GM18868 (cell line): ENCODE measurements at regions not wholly inside any gene's neighbourhood (a gene's known extent, or its start where the extent isn't known, plus 50 kb on each side); places are given as distances from the start of the nearest gene placed in this dataset.
"Not testable (repeated sequence)": the region's sequence is repeated elsewhere in the genome, so short reads cannot be mapped to it uniquely, and the experiment has no call there.

Experiments used
- ATAC-seq: cut with Tn5 transposase; IDR thresholded peaks from one replicate; pipeline ENCODE4 v1.9.1; 2021; ENCODE audit warnings: mild to moderate bottlenecking, moderate library complexity; ENCODE audit not compliant: unreplicated experiment

DNA sequence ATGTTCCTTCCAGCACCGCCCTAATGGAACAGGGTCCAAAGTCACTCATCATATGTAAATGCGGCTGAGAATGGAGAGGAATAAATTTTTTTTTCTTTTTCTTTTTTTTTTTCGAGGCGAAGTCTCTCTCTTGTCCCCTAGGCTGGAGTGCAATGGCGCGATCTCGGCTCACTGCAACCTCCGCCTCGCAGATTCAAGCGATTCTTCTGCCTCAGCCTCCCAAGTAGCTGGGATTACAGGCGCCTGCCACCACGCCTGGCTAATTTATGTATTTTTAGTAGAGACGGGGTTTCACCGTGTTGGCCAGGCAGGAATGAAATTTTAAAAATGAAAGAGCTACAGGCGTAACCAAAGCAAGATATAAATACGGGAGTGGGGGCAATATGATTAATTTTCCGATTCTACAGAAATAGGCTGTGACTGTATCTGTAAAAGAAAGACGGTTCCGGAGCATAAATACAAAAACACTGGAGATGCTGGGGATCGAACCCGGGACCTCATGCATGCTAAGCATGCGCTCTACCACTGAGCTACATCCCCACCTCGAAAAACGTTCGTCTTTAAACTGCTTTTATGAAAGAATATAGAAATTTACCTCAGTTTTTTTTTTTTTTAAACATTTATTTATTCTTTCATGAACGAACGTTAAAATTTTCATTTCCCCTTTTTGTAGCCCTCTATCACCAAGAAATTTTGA, 132.2 kb downstream of the GPX5 start:
- peak; percentile 78 for ATAC-seq

DNA sequence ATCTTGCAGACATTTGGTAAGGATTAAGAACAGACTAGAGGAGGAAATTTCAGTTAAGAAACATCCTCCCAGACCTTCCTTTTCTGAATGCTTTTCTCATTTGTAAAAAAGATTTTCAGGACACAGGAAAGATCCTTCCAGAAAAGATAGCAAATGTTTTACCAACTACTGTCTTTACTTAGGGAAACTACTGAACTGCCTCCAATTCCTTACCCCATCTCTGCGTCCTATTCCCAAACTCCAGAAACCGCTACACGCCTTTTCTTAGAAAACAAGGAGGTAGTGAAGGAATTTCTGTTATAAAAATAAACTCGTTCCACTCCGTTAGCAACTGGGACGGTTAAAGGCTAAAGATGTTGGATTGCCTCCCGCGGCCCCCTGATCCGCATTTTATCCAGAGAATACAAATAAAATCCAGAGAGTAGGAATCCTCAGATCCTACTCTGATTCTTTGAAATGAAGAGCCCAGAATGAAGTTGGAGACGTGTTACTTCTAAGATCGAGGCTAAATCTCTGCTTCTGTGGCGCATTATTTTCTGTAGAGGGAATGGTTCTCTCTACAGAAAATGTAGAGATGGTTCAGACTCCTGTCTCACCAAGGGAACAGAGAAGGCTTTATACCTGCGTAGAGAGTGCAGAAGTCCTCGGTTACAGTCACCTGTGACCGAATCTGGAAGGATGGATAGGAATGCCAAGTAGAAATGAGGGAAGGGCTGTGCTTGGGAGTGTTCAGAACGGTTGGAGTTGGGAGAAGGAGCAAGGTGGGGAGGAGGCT, 133.0 kb downstream of the GPX5 start:
- ATAC-seq = no peak

GRCh38 chr6:28659250-28659566, 133.5 kb downstream of the GPX5 start:
- no peak for ATAC-seq

DNA sequence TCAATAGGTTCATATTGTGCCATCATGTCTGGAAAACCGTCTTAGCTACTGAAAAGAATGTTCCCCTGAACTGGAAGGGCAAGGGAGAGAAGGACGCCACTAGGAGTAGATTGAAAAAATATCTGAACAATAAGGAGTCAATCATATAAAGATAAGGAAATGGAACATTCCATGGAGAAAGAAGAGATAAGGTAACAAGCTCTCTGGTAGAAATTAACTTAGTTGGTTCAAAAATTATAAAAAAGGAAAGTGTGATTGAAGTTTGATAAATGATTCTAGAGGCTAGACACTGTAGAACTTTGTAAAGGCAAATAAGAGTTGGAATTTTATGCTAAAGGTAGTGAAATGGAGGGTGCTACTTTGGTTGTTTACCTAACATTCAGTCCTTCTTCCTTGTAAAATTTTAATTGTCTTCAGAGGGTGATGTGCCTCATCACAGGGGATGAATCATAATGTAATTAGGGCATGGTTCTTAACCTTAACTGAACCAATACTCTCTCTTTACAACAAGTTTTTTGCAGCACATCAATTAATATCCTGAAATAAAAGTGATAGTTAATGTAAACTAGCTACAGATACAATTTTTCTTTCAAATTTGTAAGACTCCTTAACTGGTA, 135.5 kb downstream of the GPX5 start:
- ATAC-seq = no peak

DNA sequence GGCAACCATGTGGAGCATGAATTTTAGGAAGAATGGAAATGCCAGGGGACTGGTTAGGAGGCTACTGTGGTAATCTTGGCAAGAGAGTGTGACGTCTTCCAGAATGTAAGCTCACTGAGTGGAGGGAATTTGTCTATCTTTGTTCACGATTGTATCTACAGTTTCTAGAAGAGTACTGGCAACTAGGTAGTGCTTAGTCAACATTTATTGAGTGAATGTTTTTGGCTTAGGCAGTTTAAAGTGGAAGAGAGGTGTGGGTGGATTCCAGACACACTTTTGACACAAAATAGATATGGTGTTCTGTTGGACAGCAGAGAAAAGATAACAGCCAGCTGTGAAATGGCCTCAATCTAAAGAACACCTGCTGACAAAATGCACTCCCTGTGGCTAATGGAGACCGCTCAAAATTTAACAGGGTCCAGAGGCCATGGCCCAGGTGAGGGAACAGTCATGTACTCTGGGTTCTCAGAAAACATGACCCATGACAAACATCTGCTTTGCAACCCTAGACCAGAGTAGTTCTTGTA, 139.3 kb downstream of the GPX5 start:
- no peak for ATAC-seq

GRCh38 chr6:28673417-28673786, 147.7 kb downstream of the GPX5 start:
- no peak for ATAC-seq

GRCh38 chr6:28673787-28674671, 148.3 kb downstream of the GPX5 start:
- ATAC-seq = no peak

GRCh38 chr6:28675600-28675999, 149.9 kb downstream of the GPX5 start:
- ATAC-seq = no peak

DNA sequence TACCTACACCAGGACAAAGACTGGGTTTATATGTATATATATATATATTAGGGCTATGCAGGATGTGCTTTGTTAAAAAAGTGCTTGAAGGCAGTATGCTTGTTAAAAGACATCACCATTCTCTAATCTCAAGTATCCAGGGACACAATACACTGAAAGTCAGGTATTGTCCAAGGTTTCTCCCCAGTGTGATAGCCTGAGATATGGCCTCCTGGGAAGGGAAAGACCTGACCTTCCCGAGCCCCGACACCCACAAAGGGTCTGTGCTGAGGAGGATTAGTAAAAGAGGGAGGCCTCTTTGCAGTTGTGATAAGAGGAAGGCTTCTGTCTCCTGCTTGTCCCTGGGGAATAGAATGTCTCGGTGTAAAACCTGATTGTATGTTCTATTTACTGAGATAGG, 156.9 kb downstream of the GPX5 start:
- ATAC-seq = no peak

GRCh38 chr6:28682956-28683685, 157.4 kb downstream of the GPX5 start:
- not testable (repeated sequence) for ATAC-seq

DNA sequence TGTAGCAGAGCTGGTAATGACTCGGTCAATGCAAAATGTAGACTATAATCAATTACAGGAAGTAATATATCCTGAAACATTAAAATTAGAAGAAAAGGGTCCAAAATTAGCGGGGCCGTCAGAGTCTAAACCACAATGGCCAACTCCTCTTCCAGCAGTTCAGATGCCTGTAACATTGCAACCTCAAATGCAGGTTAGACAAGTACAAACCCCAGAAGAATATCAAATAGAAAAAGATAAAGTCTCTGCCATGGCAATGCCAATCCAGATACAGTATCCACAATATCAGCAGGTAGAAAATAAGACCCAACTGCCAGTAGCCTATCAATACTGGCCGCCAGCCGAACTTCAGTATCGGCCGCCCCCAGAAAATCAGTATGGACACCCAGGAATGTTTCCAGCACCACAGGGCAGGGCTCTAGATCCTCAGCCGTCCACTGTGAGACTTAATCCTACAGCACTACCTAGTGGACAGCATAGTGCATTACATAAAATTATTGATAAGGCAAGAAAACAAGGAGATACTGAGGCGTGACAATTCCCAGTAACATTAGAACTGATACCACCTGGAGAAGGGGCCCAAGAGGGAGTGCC, 158.4 kb downstream of the GPX5 start:
- ATAC-seq = no peak

- ATAC-seq = not testable (repeated sequence)
These were observed 160.3 kb downstream of the GPX5 start for GRCh38 chr6:28685960-28686359.

- ATAC-seq = not testable (repeated sequence)
These were observed 160.9 kb downstream of the GPX5 start for GRCh38 chr6:28686446-28687027.

- ATAC-seq = not testable (repeated sequence)
These were observed 161.8 kb downstream of the GPX5 start for GRCh38 chr6:28687309-28687981.

GRCh38 chr6:28691991-28692390, 166.3 kb downstream of the GPX5 start:
- ATAC-seq = not testable (repeated sequence)

GRCh38 chr6:28693033-28693750, 167.5 kb downstream of the GPX5 start:
- no peak for ATAC-seq

DNA sequence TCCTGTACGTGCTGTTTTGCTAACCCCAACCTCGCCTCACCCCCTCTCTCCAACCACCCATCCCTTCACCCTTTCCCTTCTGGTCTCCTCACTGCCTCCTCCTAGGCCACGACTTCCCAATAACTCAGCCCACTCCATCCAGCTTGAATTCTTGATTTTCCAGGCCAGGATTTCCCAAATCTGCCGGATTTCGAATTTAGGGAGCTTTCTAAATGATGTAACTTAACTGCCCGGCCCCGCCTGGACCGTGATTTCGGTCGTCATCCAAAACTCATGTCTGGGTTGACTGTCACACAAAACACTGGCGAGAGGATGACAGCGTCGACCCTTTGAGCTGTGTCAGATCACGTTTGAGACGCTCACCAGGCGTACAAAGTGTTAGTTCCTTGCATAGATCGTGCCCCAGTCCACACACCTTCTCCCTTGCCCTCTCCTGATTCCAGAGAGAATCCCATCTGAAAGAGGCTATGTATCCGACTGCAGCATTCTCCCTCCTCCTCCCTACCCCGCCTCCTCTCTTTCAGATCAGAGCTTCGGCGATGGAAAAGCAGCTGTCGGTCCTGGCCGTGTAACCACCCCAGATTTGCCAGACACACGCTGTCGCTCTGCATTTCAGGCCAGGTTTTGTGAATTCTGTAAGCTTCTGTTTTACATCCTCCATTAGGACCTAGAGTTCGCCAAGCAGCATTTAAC, 168.2 kb downstream of the GPX5 start:
- no peak for ATAC-seq

- ATAC-seq = no peak
These were observed 170.0 kb downstream of the GPX5 start for GRCh38 chr6:28695715-28696114.
